ENCODE measurements at regions not wholly inside any gene's neighbourhood (a gene's known extent, or its start where the extent isn't known, plus 50 kb on each side); places are given as distances from the start of the nearest gene placed in this dataset.

GRCh38 chr1:38190983-38191382 lies 144.4 kb upstream of the POU3F1 start:
- H3K27me3 ChIP-seq (ENCODE audit: control insufficient read depth in 1 of 2, insufficient read depth in 1 of 2, low read length in 2 of 2), result peaks cover 21 to 50% of the 10 kb centered on the region in 2 experiments
- no peak overlapping the region for H2BK120ac ChIP-seq (ENCODE audit: low read depth, low read length)
- H3K9ac ChIP-seq (ENCODE audit: low read length), result no peak overlapping the region
- H3K18ac ChIP-seq (ENCODE audit: low read depth in 1 of 2, low read length in 2 of 2), result no peak overlapping the region
- 68% methylated on average over 4 of the region's 5 CpGs for WGBS
- H4K8ac ChIP-seq (ENCODE audit: low read length), result no peak overlapping the region
- H2BK5ac ChIP-seq (ENCODE audit: low read depth, low read length, poor library complexity, severe bottlenecking), result no peak overlapping the region
- H3K27ac ChIP-seq (ENCODE audit: low read length, poor library complexity, severe bottlenecking), result no peak overlapping the region
- H3K4me3 ChIP-seq (ENCODE audit: insufficient read depth in 1 of 2, low read depth in 1 of 2, low read length in 2 of 2), result no peak overlapping the region
- H4K91ac ChIP-seq (ENCODE audit: low read length), result no peak overlapping the region
- H3K79me1 ChIP-seq (replicated peaks; ENCODE audit: low read length, poor library complexity, severe bottlenecking), result no peaks in the 10 kb centered on the region
- no peak overlapping the region for H3K4ac ChIP-seq (ENCODE audit: low read depth in 1 of 2, low read length in 2 of 2)
- H3K36me3 ChIP-seq (ENCODE audit: control insufficient read depth in 1 of 2, insufficient read depth in 2 of 2, low read depth in 1 of 2, low read length in 2 of 2), result no peaks in the 10 kb centered on the region
- no peak overlapping the region for H3K14ac ChIP-seq (ENCODE audit: low read length in 2 of 2)
- no peak for DNase-seq
- H2BK15ac ChIP-seq (ENCODE audit: low read depth, poor library complexity, severe bottlenecking), result no peak overlapping the region
- H2AK5ac ChIP-seq (ENCODE audit: low read length, severe bottlenecking), result no peak overlapping the region
- H3K4me2 ChIP-seq (ENCODE audit: low read length, poor library complexity, severe bottlenecking), result no peak overlapping the region
- H3K23ac ChIP-seq (ENCODE audit: low read length in 2 of 2), result no peak overlapping the region
- H3K4me1 ChIP-seq (ENCODE audit: control insufficient read depth, insufficient read depth, low read depth, low read length), result no peaks in the 10 kb centered on the region
- H2BK12ac ChIP-seq (ENCODE audit: low read length in 2 of 2), result no peak overlapping the region
- H3K9me3 ChIP-seq (ENCODE audit: control insufficient read depth, low read length), result peaks cover 4% of the 10 kb centered on the region
- H2AFZ ChIP-seq (ENCODE audit: low read depth, low read length), result no peak overlapping the region

GRCh38 chr1:38187552-38187951 lies 141.0 kb upstream of the POU3F1 start:
- no peaks in the 10 kb centered on the region for H3K79me1 ChIP-seq (replicated peaks; ENCODE audit: low read length, poor library complexity, severe bottlenecking)
- H3K14ac ChIP-seq (ENCODE audit: low read length in 2 of 2), result no peak overlapping the region
- no peak overlapping the region for H2AFZ ChIP-seq (ENCODE audit: low read depth, low read length)
- peaks cover 18 to 37% of the 10 kb centered on the region in 2 experiments for H3K27me3 ChIP-seq (ENCODE audit: control insufficient read depth in 1 of 2, insufficient read depth in 1 of 2, low read length in 2 of 2)
- H3K4me1 ChIP-seq (ENCODE audit: control insufficient read depth, insufficient read depth, low read depth, low read length), result peaks cover 13% of the 10 kb centered on the region
- no peak overlapping the region for H2BK5ac ChIP-seq (ENCODE audit: low read depth, low read length, poor library complexity, severe bottlenecking)
- no peak overlapping the region for H2BK12ac ChIP-seq (ENCODE audit: low read length in 2 of 2)
- no peak overlapping the region for H2BK120ac ChIP-seq (ENCODE audit: low read depth, low read length)
- no peak for DNase-seq
- H3K27ac ChIP-seq (ENCODE audit: low read length, poor library complexity, severe bottlenecking), result no peak overlapping the region
- 83% methylated on average over 7 of the region's 9 CpGs for WGBS
- no peak overlapping the region for H4K8ac ChIP-seq (ENCODE audit: low read length)
- H3K36me3 ChIP-seq (ENCODE audit: control insufficient read depth in 1 of 2, insufficient read depth in 2 of 2, low read depth in 1 of 2, low read length in 2 of 2), result no peaks in the 10 kb centered on the region
- H2BK15ac ChIP-seq (ENCODE audit: low read depth, poor library complexity, severe bottlenecking), result no peak overlapping the region
- H4K91ac ChIP-seq (ENCODE audit: low read length), result no peak overlapping the region
- H3K18ac ChIP-seq (ENCODE audit: low read depth in 1 of 2, low read length in 2 of 2), result no peak overlapping the region
- H3K4me3 ChIP-seq (ENCODE audit: insufficient read depth in 1 of 2, low read depth in 1 of 2, low read length in 2 of 2), result no peak overlapping the region
- no peak overlapping the region for H2AK5ac ChIP-seq (ENCODE audit: low read length, severe bottlenecking)
- no peak overlapping the region for H3K23ac ChIP-seq (ENCODE audit: low read length in 2 of 2)
- peaks cover 4% of the 10 kb centered on the region for H3K9me3 ChIP-seq (ENCODE audit: control insufficient read depth, low read length)
- H3K4ac ChIP-seq (ENCODE audit: low read depth in 1 of 2, low read length in 2 of 2), result no peak overlapping the region
- H3K4me2 ChIP-seq (ENCODE audit: low read length, poor library complexity, severe bottlenecking), result no peak overlapping the region
- no peak overlapping the region for H3K9ac ChIP-seq (ENCODE audit: low read length)

GRCh38 chr1:38186566-38186965 lies 140.0 kb upstream of the POU3F1 start:
- Histone ChIP-seq H3K9me3 (ENCODE audit: control insufficient read depth, low read length) (peaks cover 4% of the 10 kb centered on the region), H3K4me2 (ENCODE audit: low read length, poor library complexity, severe bottlenecking) (no peak overlapping the region), H2AFZ (ENCODE audit: low read depth, low read length) (no peak overlapping the region), H2BK15ac (ENCODE audit: low read depth, poor library complexity, severe bottlenecking) (no peak overlapping the region), H3K27ac (ENCODE audit: low read length, poor library complexity, severe bottlenecking) (no peak overlapping the region), H3K79me1 (replicated peaks; ENCODE audit: low read length, poor library complexity, severe bottlenecking) (no peaks in the 10 kb centered on the region), H4K8ac (ENCODE audit: low read length) (no peak overlapping the region), H3K4me3 (ENCODE audit: insufficient read depth in 1 of 2, low read depth in 1 of 2, low read length in 2 of 2) (no peak overlapping the region), H2AK5ac (ENCODE audit: low read length, severe bottlenecking) (no peak overlapping the region), H2BK5ac (ENCODE audit: low read depth, low read length, poor library complexity, severe bottlenecking) (no peak overlapping the region), H3K27me3 (ENCODE audit: control insufficient read depth in 1 of 2, insufficient read depth in 1 of 2, low read length in 2 of 2) (peaks cover 14 to 28% of the 10 kb centered on the region in 2 experiments), H3K23ac (ENCODE audit: low read length in 2 of 2) (no peak overlapping the region), H4K91ac (ENCODE audit: low read length) (no peak overlapping the region), H3K18ac (ENCODE audit: low read depth in 1 of 2, low read length in 2 of 2) (no peak overlapping the region), H3K9ac (ENCODE audit: low read length) (no peak overlapping the region), H2BK12ac (ENCODE audit: low read length in 2 of 2) (no peak overlapping the region), H3K4me1 (ENCODE audit: control insufficient read depth, insufficient read depth, low read depth, low read length) (peaks cover 13% of the 10 kb centered on the region), H3K36me3 (ENCODE audit: control insufficient read depth in 1 of 2, insufficient read depth in 2 of 2, low read depth in 1 of 2, low read length in 2 of 2) (no peaks in the 10 kb centered on the region), H2BK120ac (ENCODE audit: low read depth, low read length) (no peak overlapping the region), H3K14ac (ENCODE audit: low read length in 2 of 2) (no peak overlapping the region), H3K4ac (ENCODE audit: low read depth in 1 of 2, low read length in 2 of 2) (no peak overlapping the region)
- 76% methylated on average over 5 of the region's 5 CpGs for WGBS
- DNase-seq, result no peak

- no peak overlapping the region for H2BK12ac ChIP-seq (ENCODE audit: low read length in 2 of 2)
These were observed 139.3 kb upstream of the POU3F1 start for GRCh38 chr1:38185913-38186312.

More at GRCh38 chr1:38185913-38186312, 139.3 kb upstream of the POU3F1 start:
- H3K36me3 ChIP-seq (ENCODE audit: control insufficient read depth in 1 of 2, insufficient read depth in 2 of 2, low read depth in 1 of 2, low read length in 2 of 2), result no peaks in the 10 kb centered on the region
- H3K4ac ChIP-seq (ENCODE audit: low read depth in 1 of 2, low read length in 2 of 2), result no peak overlapping the region
- no peak overlapping the region for H2AFZ ChIP-seq (ENCODE audit: low read depth, low read length)
- peaks cover 4% of the 10 kb centered on the region for H3K9me3 ChIP-seq (ENCODE audit: control insufficient read depth, low read length)
- H3K79me1 ChIP-seq (replicated peaks; ENCODE audit: low read length, poor library complexity, severe bottlenecking), result no peaks in the 10 kb centered on the region
- DNase-seq, result no peak
- H4K91ac ChIP-seq (ENCODE audit: low read length), result no peak overlapping the region
- no peak overlapping the region for H3K27ac ChIP-seq (ENCODE audit: low read length, poor library complexity, severe bottlenecking)
- no peak overlapping the region for H3K23ac ChIP-seq (ENCODE audit: low read length in 2 of 2)
- H2BK5ac ChIP-seq (ENCODE audit: low read depth, low read length, poor library complexity, severe bottlenecking), result no peak overlapping the region
- H3K14ac ChIP-seq (ENCODE audit: low read length in 2 of 2), result no peak overlapping the region
- peaks cover 10 to 23% of the 10 kb centered on the region in 2 experiments for H3K27me3 ChIP-seq (ENCODE audit: control insufficient read depth in 1 of 2, insufficient read depth in 1 of 2, low read length in 2 of 2)
- H3K4me1 ChIP-seq (ENCODE audit: control insufficient read depth, insufficient read depth, low read depth, low read length), result peaks cover 13% of the 10 kb centered on the region
- no peak overlapping the region for H2BK15ac ChIP-seq (ENCODE audit: low read depth, poor library complexity, severe bottlenecking)
- H3K4me3 ChIP-seq (ENCODE audit: insufficient read depth in 1 of 2, low read depth in 1 of 2, low read length in 2 of 2), result no peak overlapping the region
- H3K4me2 ChIP-seq (ENCODE audit: low read length, poor library complexity, severe bottlenecking), result no peak overlapping the region
- H3K9ac ChIP-seq (ENCODE audit: low read length), result no peak overlapping the region
- H4K8ac ChIP-seq (ENCODE audit: low read length), result no peak overlapping the region
- H2BK120ac ChIP-seq (ENCODE audit: low read depth, low read length), result no peak overlapping the region
- no peak overlapping the region for H2AK5ac ChIP-seq (ENCODE audit: low read length, severe bottlenecking)
- H3K18ac ChIP-seq (ENCODE audit: low read depth in 1 of 2, low read length in 2 of 2), result no peak overlapping the region
- WGBS, result 82% methylated on average over 7 of the region's 7 CpGs

All from mesenchymal stem cell (in vitro differentiated cells and primary cell).